Coronary artery (tissue), 2 donors: ENCODE measurements at regions not wholly inside any gene's neighbourhood (a gene's known extent, or its start where the extent isn't known, plus 50 kb on each side); places are given as distances from the start of the nearest gene placed in this dataset.

Experiments
- DNase-seq: peaks from one replicate; pipeline ENCODE4 v3.0.0-alpha.2; 2017; ENCODE audit warnings: low spot score
- H3K27ac ChIP-seq, 2 donors: fragments of 200-600 bp; sonication (generic); one replicate each; pipeline ENCODE4 v1.5.1; 2016 to 2019
- H3K4me3 ChIP-seq: fragments of 200-600 bp; sonication (generic); 2 replicates; pipeline ENCODE4 v1.5.1; 2016; ENCODE audit warnings: mild to moderate bottlenecking, moderate library complexity
- CTCF ChIP-seq: fragments of 200-600 bp; sonication (generic); IDR thresholded peaks from one replicate; pipeline ENCODE4 v1.5.1; 2019; ENCODE audit warnings: antibody characterized with exemption

- no peak for TF ChIP-seq CTCF
- no peak for DNase-seq
- H3K27ac ChIP-seq: no peak overlapping the region
- no peak overlapping the region for H3K4me3 ChIP-seq
Measured at GRCh38 chr5:126360467-126360866, 62.7 kb upstream of the GRAMD2B start.

- no peak overlapping the region for H3K4me3 ChIP-seq
- no peak overlapping the region for H3K27ac ChIP-seq
- TF ChIP-seq CTCF: no peak
- no peak for DNase-seq
Measured at GRCh38 chr5:126363658-126364057, 59.6 kb upstream of the GRAMD2B start.

GRCh38 chr5:126364206-126364902, 58.9 kb upstream of the GRAMD2B start:
- DNase-seq: no peak
- Histone ChIP-seq H3K27ac (no peak overlapping the region), H3K4me3 (no peak overlapping the region)
- no peak for TF ChIP-seq CTCF

- Histone ChIP-seq H3K4me3 (no peak overlapping the region), H3K27ac (no peak overlapping the region)
- no peak for TF ChIP-seq CTCF
- DNase-seq: no peak
Measured at GRCh38 chr5:126365446-126366198, 57.6 kb upstream of the GRAMD2B start.

GRCh38 chr5:126366199-126366560, 57.0 kb upstream of the GRAMD2B start:
- TF ChIP-seq CTCF: no peak
- Histone ChIP-seq H3K4me3 (no peak overlapping the region), H3K27ac (no peak overlapping the region)
- DNase-seq: no peak

- no peak for DNase-seq
- H3K27ac ChIP-seq: no peak overlapping the region
- TF ChIP-seq CTCF: no peak
- no peak overlapping the region for H3K4me3 ChIP-seq
Measured at GRCh38 chr5:126368239-126368812, 54.9 kb upstream of the GRAMD2B start.
